ENCODE measurements at regions not wholly inside any gene's neighbourhood (a gene's known extent, or its start where the extent isn't known, plus 50 kb on each side); places are given as distances from the start of the nearest gene placed in this dataset.

GRCh38 chr5:124907098-124907644 is 160.7 kb upstream of the ZNF608 start:
- TF ChIP-seq EZH2 (IDR thresholded peaks at IDR 0.05; ENCODE audit: low read length, unreplicated experiment) (no peak), CTCF (conservative IDR thresholded peaks at IDR 0.05; ENCODE audit: low read depth, low read length) (no peak), EZH2phosphoT487 (IDR thresholded peaks at IDR 0.05; ENCODE audit: borderline replicate concordance, low read length) (no peak)
